Upper lobe of right lung (tissue), 1 donor: ENCODE measurements at regions not wholly inside any gene's neighbourhood (a gene's known extent, or its start where the extent isn't known, plus 50 kb on each side); places are given as distances from the start of the nearest gene placed in this dataset.

ENCODE experiments used
- ATAC-seq: fragments of 200-7000 bp; cut with Tn5 transposase; one replicate; pipeline ENCODE4 v1.9.1; 2020; ENCODE audit warnings: mild to moderate bottlenecking, moderate library complexity
- DNase-seq: peaks from one replicate; pipeline ENCODE4 v3.0.0-alpha.2; 2020
- H3K27ac ChIP-seq: fragments of 200-600 bp; one replicate; pipeline ENCODE4 v1.8.0; 2022
- H3K27me3 ChIP-seq: fragments of 200-600 bp; one replicate; pipeline ENCODE4 v1.8.0; 2022; ENCODE audit warnings: mild to moderate bottlenecking
- H3K36me3 ChIP-seq: fragments of 200-600 bp; one replicate; pipeline ENCODE4 v1.8.0; 2022
- H3K4me1 ChIP-seq: fragments of 200-600 bp; one replicate; pipeline ENCODE4 v1.8.0; 2022
- H3K4me3 ChIP-seq: fragments of 200-600 bp; one replicate; pipeline ENCODE4 v1.8.0; 2022; ENCODE audit warnings: mild to moderate bottlenecking
- H3K9me3 ChIP-seq: fragments of 200-600 bp; one replicate; pipeline ENCODE4 v1.8.0; 2022
- CTCF ChIP-seq: fragments of 200-600 bp; IDR thresholded peaks from one replicate; pipeline ENCODE4 v1.8.0; 2022; ENCODE audit warnings: antibody characterized with exemption
- intact Hi-C: fragments of 100-400 bp; cut with DNase I; formaldehyde crosslinking; loops from one replicate; pipeline ENCODE4 v1.11.0; 2022
- donor health status: DM: no; HTN: yes; CAD: no; lungs with severe emphysema.

DNA sequence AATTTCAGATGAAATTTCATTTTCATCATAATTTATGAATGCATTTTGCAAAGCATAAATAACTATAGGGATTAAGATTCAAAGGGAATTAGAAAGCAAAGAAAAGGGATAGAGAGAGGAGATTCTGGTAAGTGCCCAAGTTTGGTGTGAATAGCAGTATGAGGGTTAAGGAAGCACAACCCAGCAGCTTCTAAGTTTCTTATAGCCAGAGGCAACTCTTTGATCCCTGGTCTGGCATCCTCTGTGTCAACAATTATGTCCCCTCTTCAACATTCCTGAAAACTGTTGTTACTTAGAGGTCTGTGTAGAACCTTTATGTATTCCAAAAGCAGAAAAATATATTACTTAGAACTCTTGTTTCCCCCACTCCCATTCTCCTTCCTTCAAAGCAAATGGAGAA, 171.6 kb upstream of the SATB2 start:
- H3K4me1 ChIP-seq = no peaks in the 10 kb centered on the region
- no peaks in the 10 kb centered on the region for H3K9me3 ChIP-seq
- ATAC-seq (no peak), DNase-seq (no peak)
- TF ChIP-seq CTCF = no peak
- H3K36me3 ChIP-seq = no peaks in the 10 kb centered on the region
- H3K4me3 ChIP-seq = no peak overlapping the region
- intact Hi-C loops = no loop called here
- H3K27ac ChIP-seq = no peak overlapping the region
- H3K27me3 ChIP-seq = peaks cover 10% of the 10 kb centered on the region

DNA sequence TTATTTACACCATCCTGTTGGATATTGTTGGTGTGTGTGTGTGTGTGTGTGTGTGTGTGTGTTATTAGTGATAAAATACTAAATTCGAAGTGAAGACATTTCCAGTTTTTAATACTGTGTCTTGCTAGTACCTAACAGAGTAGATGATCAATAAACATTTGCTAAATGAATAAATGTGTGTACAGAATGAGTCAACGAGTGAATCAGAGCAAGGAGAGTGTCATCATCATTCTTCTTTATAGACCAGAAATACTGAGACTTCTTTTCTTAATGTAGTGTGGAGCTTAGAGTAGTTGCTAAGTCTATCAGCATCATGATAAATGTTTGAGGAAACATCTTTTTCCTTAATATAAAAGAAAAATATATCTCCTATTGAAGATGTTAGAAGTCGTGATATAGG, 169.7 kb upstream of the SATB2 start:
- H3K9me3 ChIP-seq = no peaks in the 10 kb centered on the region
- TF ChIP-seq CTCF = no peak
- DNase-seq = no peak
- no peaks in the 10 kb centered on the region for H3K27me3 ChIP-seq
- no peaks in the 10 kb centered on the region for H3K4me1 ChIP-seq
- H3K27ac ChIP-seq = no peak overlapping the region
- no peak overlapping the region for H3K4me3 ChIP-seq
- H3K36me3 ChIP-seq = no peaks in the 10 kb centered on the region
- intact Hi-C loops = no loop called here
- ATAC-seq = no peak

GRCh38 chr2:199624958-199625357, 167.2 kb upstream of the SATB2 start:
- DNase-seq (no peak), ATAC-seq (peak; percentile 96)
- Histone ChIP-seq H3K36me3 (no peaks in the 10 kb centered on the region), H3K27me3 (no peaks in the 10 kb centered on the region), H3K27ac (no peak overlapping the region), H3K9me3 (no peaks in the 10 kb centered on the region), H3K4me3 (no peak overlapping the region), H3K4me1 (no peaks in the 10 kb centered on the region)
- TF ChIP-seq CTCF = no peak
- intact Hi-C loops = no loop called here

DNA sequence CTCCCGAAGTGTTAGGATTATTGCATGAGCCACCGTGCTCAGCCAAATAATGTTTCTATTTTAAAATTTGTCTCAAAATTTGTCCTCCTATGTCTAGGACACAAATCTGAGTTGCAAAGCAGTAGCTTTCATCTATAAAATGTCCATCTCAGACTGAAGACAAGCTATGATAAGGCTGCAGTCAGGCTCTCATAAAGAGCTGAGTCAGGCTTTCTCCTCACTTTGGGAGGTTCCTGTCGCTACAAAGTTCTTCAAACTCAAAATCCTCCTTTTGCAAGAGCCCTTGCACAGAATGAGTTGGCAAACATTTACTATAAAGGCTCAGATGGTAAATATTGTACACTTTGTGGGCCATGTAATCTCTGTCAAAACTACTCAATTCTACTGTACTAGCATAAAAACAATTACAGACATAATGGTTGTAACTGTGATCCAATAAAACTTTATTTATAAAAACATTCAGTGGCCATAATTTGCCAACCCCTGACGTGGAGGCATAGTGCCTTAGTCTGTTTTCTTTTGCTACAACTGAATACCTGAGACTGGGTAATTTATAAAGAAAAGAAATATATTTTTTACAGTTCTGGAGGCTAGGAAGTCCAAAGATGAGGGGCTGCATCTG, 154.9 kb upstream of the SATB2 start:
- ATAC-seq = no peak
- intact Hi-C loops = no loop called here
- no peak for DNase-seq

DNA sequence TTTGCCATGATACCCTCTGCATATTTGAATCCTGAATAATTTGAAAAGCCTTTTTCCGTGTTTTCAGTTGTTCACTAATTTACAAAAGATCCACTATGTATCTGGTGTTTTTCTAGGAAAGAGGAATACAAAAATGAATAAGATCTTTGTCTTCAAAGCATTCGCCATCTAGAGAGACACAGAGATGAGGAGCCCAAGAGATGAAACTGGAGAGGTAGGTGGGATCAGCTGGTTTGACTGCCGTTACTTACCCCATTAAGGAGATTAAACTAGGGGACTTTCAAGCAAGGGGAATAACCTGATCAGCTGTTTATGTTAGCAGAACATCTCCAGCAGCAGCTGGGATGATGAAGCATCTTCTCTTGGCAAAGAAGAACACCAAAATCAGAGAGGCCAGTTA, 150.2 kb upstream of the SATB2 start:
- DNase-seq = no peak
- no peak for ATAC-seq
- intact Hi-C loops = no loop called here
- Histone ChIP-seq H3K27ac (no peak overlapping the region), H3K4me1 (no peaks in the 10 kb centered on the region), H3K27me3 (no peaks in the 10 kb centered on the region), H3K4me3 (no peak overlapping the region), H3K9me3 (no peaks in the 10 kb centered on the region), H3K36me3 (no peaks in the 10 kb centered on the region)
- TF ChIP-seq CTCF = no peak

More for the DNA sequence above, 154.9 kb upstream of the SATB2 start:
- no peak for TF ChIP-seq CTCF
- H3K36me3 ChIP-seq = no peaks in the 10 kb centered on the region
- H3K27ac ChIP-seq = no peak overlapping the region
- no peak overlapping the region for H3K4me3 ChIP-seq
- H3K4me1 ChIP-seq = no peaks in the 10 kb centered on the region
- no peaks in the 10 kb centered on the region for H3K9me3 ChIP-seq
- no peaks in the 10 kb centered on the region for H3K27me3 ChIP-seq
